B cell (primary cell): ENCODE measurements at regions not wholly inside any gene's neighbourhood (a gene's known extent, or its start where the extent isn't known, plus 50 kb on each side); places are given as distances from the start of the nearest gene placed in this dataset.

Experiments
- ATAC-seq: fragments of 200-7000 bp; cut with Tn5 transposase; one replicate; pipeline ENCODE4 v1.10.0; 2021; ENCODE audit warnings: low read depth, mild to moderate bottlenecking, moderate number of reproducible peaks, moderate library complexity
- CTCF ChIA-PET: fragments of 350-600 bp; sonication (Branson Sonifier 250); formaldehyde crosslinking; loops from one replicate; lab custom pipeline; 2021; ENCODE audit warnings: antibody characterized with exemption, inconsistent platforms; lab: Charles Lee
- POLR2A ChIA-PET: fragments of 350-600 bp; sonication (Branson Sonifier 250); formaldehyde crosslinking; loops from one replicate; lab custom pipeline; 2021; ENCODE audit warnings: antibody characterized with exemption; lab: Charles Lee
- DNase-seq: peaks from one replicate; pipeline ENCODE4 v3.0.0; 2013
- H2AFZ ChIP-seq: 2 replicates; pipeline ENCODE4 v1.6.1; 2012; ENCODE audit warnings: mild to moderate bottlenecking, low read depth, low read length; ENCODE audit not compliant: insufficient read depth, poor library complexity, severe bottlenecking
- H3K27ac ChIP-seq, 2 donors: 1 replicate in 1 of 2; 2 replicates in 1 of 2; pipeline ENCODE4 v1.5.1; 2012 to 2013; ENCODE audit warnings: low read length in 2 of 2, mild to moderate bottlenecking in 2 of 2, moderate library complexity in 1 of 2
- H3K27me3 ChIP-seq, 4 experiments: fragments of 200-600 bp in 1 of 4; sonication (generic) in 1 of 4; replicated peaks in 1 of 4; 1 replicate in 2 of 4; 2 replicates in 2 of 4; pipeline versions ENCODE4 v1.6.1 to v1.7.0; 2013 to 2016; ENCODE audit warnings: low read length in 3 of 4, mild to moderate bottlenecking in 2 of 4, mixed read lengths in 1 of 4, moderate library complexity in 1 of 4; ENCODE audit not compliant: insufficient read depth in 4 of 4, control insufficient read depth in 3 of 4; ENCODE audit errors: control extremely low read depth in 1 of 4
- H3K36me3 ChIP-seq, 2 experiments: replicated peaks in 1 of 2; 1 replicate in 1 of 2; 2 replicates in 1 of 2; pipeline versions ENCODE4 v1.6.1 to v1.7.1; 2013; ENCODE audit warnings: low read length in 1 of 2; ENCODE audit not compliant: insufficient read depth in 2 of 2, control insufficient read depth in 1 of 2; ENCODE audit errors: control extremely low read depth in 1 of 2, extremely low read depth in 1 of 2
- H3K4me1 ChIP-seq, 2 donors: fragments of 200-600 bp in 1 of 2; sonication (generic) in 1 of 2; 1 replicate in 1 of 2; 2 replicates in 1 of 2; pipeline versions ENCODE4 v1.5.1 to v1.6.1; 2013 to 2017; ENCODE audit warnings: low read length in 2 of 2; ENCODE audit not compliant: control insufficient read depth in 2 of 2, insufficient read depth in 2 of 2
- H3K4me2 ChIP-seq: replicated peaks from 2 replicates; pipeline ENCODE3; 2012; ENCODE audit warnings: mild to moderate bottlenecking, low read depth, low read length; ENCODE audit not compliant: poor library complexity, severe bottlenecking
- H3K4me3 ChIP-seq, 5 experiments: fragments of 200-600 bp in 1 of 5; sonication (generic) in 1 of 5; 1 replicate in 3 of 5; 2 replicates in 2 of 5; pipeline versions ENCODE4 v1.5.1 to v1.7.0; 2011 to 2016; ENCODE audit warnings: low read length in 4 of 5, mild to moderate bottlenecking in 4 of 5, low read depth in 2 of 5, control low read depth in 1 of 5, moderate library complexity in 1 of 5; ENCODE audit not compliant: insufficient read depth in 1 of 5; ENCODE audit errors: control extremely low read depth in 1 of 5, extremely low read depth in 1 of 5
- H3K79me2 ChIP-seq: fragments of 200-600 bp; sonication (generic); one replicate; pipeline ENCODE4 v1.6.0; 2016; ENCODE audit warnings: low read length; ENCODE audit not compliant: control insufficient read depth, insufficient read depth
- H3K9ac ChIP-seq: fragments of 200-600 bp; sonication (generic); 2 replicates; pipeline ENCODE4 v1.6.1; 2017; ENCODE audit warnings: mild to moderate bottlenecking, low read length, moderate library complexity
- H3K9me3 ChIP-seq, 3 donors: one replicate each; pipeline versions ENCODE4 v1.6.1 to v1.7.1; 2013; ENCODE audit warnings: low read length in 2 of 3; ENCODE audit not compliant: control insufficient read depth in 2 of 3, insufficient read depth in 1 of 3; ENCODE audit errors: control extremely low read depth in 1 of 3
- H4K20me1 ChIP-seq: 2 replicates; pipeline ENCODE4 v1.6.0; 2012; ENCODE audit warnings: mild to moderate bottlenecking, low read length; ENCODE audit not compliant: insufficient read depth, control insufficient read depth, poor library complexity, severe bottlenecking
- H3K27ac Mint-ChIP-seq: one replicate; pipeline ENCODE4 v1.8.0; 2021; ENCODE audit warnings: mixed read lengths
- H3K27me3 Mint-ChIP-seq: one replicate; pipeline ENCODE4 v1.8.0; 2021; ENCODE audit warnings: mixed read lengths
- H3K4me1 Mint-ChIP-seq: one replicate; pipeline ENCODE4 v1.8.0; 2021; ENCODE audit warnings: mixed read lengths
- H3K4me3 Mint-ChIP-seq: one replicate; pipeline ENCODE4 v1.8.0; 2021; ENCODE audit warnings: mixed read lengths
- H3K9me3 Mint-ChIP-seq: one replicate; pipeline ENCODE4 v1.8.0; 2022; ENCODE audit warnings: mixed read lengths; ENCODE audit not compliant: insufficient read depth
- EZH2 ChIP-seq: IDR thresholded peaks from 2 replicates; pipeline ENCODE4 v1.6.1; 2012; ENCODE audit warnings: borderline replicate concordance, low read depth, mild to moderate bottlenecking, moderate library complexity, low read length; ENCODE audit not compliant: insufficient read depth, poor library complexity, severe bottlenecking
- WGBS: methylation state at CpG from one replicate; pipeline ENCODE4 v1.1.5; 2013; ENCODE audit warnings: missing lambda C conversion rate; ENCODE audit not compliant: insufficient coverage; 5-methylcytosine and 5-hydroxymethylcytosine counted together
- intact Hi-C: fragments of 100-400 bp; cut with micrococcal nuclease; formaldehyde crosslinking; loops from one replicate; pipeline ENCODE4 v1.10.0; 2022
- TF ChIP-seq, protein P1 (sequence below): fragments of 200-600 bp; IDR thresholded peaks from one replicate; pipeline ENCODE4 v1.8.0; 2022; ENCODE audit warnings: antibody characterized with exemption, mild to moderate bottlenecking

DNA sequence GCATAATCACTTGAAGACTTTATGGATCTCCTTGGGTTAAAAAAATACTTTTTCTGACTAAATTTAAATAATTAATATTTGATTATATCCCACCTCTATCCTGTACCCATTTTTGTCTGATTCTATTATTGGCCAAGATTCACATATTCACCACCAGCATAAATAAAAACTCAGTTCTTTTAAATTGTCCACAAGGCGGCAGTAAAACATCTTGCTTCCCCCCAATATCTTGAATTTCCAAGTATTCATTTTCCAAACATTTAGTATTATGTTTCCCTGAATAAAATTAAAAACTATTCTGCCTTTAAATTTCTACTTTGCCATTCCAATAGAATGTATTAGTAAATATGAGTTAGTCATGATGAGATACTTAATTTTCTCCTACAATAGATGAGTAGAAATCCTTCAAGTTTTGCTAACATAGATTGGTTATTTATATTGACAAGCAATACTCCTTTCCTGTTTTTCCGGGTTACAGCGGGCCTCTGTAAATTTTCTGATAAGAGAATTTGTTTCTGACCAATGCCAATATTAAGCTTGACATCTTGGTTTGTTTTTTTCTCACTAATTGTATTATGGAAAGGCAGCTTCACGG, 218.7 kb upstream of the MDFIC2 start:
- H3K4me3 Mint-ChIP-seq: no peak overlapping the region
- H3K36me3 ChIP-seq: no peaks in the 10 kb centered on the region
- CTCF ChIA-PET: interaction anchor here (1.3 to 1.8 kb wide), 4 partner anchors 1055 to 1150 kb away, joined by 5 to 6 read pairs (median 5); no protein-coding TSS in a partner anchor
- TF ChIP-seq, protein P1, sequence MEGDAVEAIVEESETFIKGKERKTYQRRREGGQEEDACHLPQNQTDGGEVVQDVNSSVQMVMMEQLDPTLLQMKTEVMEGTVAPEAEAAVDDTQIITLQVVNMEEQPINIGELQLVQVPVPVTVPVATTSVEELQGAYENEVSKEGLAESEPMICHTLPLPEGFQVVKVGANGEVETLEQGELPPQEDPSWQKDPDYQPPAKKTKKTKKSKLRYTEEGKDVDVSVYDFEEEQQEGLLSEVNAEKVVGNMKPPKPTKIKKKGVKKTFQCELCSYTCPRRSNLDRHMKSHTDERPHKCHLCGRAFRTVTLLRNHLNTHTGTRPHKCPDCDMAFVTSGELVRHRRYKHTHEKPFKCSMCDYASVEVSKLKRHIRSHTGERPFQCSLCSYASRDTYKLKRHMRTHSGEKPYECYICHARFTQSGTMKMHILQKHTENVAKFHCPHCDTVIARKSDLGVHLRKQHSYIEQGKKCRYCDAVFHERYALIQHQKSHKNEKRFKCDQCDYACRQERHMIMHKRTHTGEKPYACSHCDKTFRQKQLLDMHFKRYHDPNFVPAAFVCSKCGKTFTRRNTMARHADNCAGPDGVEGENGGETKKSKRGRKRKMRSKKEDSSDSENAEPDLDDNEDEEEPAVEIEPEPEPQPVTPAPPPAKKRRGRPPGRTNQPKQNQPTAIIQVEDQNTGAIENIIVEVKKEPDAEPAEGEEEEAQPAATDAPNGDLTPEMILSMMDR: peak; percentile 61
- TF ChIP-seq EZH2: no peak
- peaks cover 4% of the 10 kb centered on the region for H3K27me3 Mint-ChIP-seq
- H3K4me1 Mint-ChIP-seq: no peaks in the 10 kb centered on the region
- intact Hi-C loops: loop anchor here (1.0 to 5.0 kb wide), 2 partner anchors 1056 to 1121 kb away; no protein-coding TSS in a partner anchor
- no peaks in the 10 kb centered on the region for H3K9me3 Mint-ChIP-seq
- no peak overlapping the region for H3K9ac ChIP-seq
- H3K4me3 ChIP-seq: no peak overlapping the region
- no CpG with 5 or more reads among the region's 4 CpGs for WGBS
- no peak overlapping the region for H3K4me2 ChIP-seq
- H2AFZ ChIP-seq: no peak overlapping the region
- H3K27ac Mint-ChIP-seq: no peak overlapping the region
- ATAC-seq (no peak), DNase-seq (peak; percentile 10)
- H3K27ac ChIP-seq: no peak overlapping the region
- H3K9me3 ChIP-seq: no peaks in the 10 kb centered on the region
- POLR2A ChIA-PET: no interaction called here
- no peaks in the 10 kb centered on the region for H3K4me1 ChIP-seq
- no peaks in the 10 kb centered on the region for H3K27me3 ChIP-seq
- H3K79me2 ChIP-seq: no peaks in the 10 kb centered on the region
- H4K20me1 ChIP-seq: no peaks in the 10 kb centered on the region

DNA sequence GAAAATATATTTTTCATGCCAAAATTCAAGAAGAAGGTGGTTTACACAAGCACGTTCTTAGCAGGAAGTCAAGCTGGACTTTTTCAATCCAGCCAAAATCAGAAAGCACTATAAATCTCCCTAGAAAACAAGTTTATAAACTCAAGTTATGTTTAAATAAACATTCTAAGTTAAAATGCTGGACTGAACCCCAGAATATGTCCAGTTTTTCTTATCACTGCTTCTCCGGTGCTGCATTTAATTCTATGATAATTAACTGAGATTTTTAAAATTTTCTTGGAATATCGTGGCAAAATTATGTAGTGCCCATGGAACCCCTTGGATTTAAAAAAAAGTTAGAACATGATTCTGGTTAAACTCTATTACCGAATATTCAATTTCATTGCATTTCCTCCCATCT, 218.2 kb upstream of the MDFIC2 start:
- Mint-ChIP-seq H3K27ac (no peak overlapping the region), H3K4me1 (no peaks in the 10 kb centered on the region), H3K9me3 (no peaks in the 10 kb centered on the region), H3K27me3 (peaks cover 4% of the 10 kb centered on the region), H3K4me3 (no peak overlapping the region)
- Histone ChIP-seq H2AFZ (no peak overlapping the region), H3K9me3 (no peaks in the 10 kb centered on the region), H3K27me3 (no peaks in the 10 kb centered on the region), H3K79me2 (no peaks in the 10 kb centered on the region), H4K20me1 (no peaks in the 10 kb centered on the region), H3K4me1 (no peaks in the 10 kb centered on the region), H3K4me2 (no peak overlapping the region), H3K9ac (no peak overlapping the region), H3K27ac (no peak overlapping the region), H3K36me3 (no peaks in the 10 kb centered on the region), H3K4me3 (no peak overlapping the region)
- ATAC-seq (no peak), DNase-seq (no peak)
- TF ChIP-seq, protein P1: no peak
- TF ChIP-seq EZH2: no peak
- intact Hi-C loops: loop anchor here (1.0 to 5.0 kb wide), 2 partner anchors 1057 to 1122 kb away; no protein-coding TSS in a partner anchor
- ChIA-PET CTCF (no interaction called here), POLR2A (no interaction called here)
- no CpG with 5 or more reads among the region's 4 CpGs for WGBS
